ENCODE measurements at regions not wholly inside any gene's neighbourhood (a gene's known extent, or its start where the extent isn't known, plus 50 kb on each side); places are given as distances from the start of the nearest gene placed in this dataset.

GRCh38 chr4:171668403-171668802 is 144.8 kb upstream of the GALNTL6 start:
- no peak overlapping the region for H3K27ac ChIP-seq
- no peak for TF ChIP-seq CTCF (conservative IDR thresholded peaks at IDR 0.05)

DNA sequence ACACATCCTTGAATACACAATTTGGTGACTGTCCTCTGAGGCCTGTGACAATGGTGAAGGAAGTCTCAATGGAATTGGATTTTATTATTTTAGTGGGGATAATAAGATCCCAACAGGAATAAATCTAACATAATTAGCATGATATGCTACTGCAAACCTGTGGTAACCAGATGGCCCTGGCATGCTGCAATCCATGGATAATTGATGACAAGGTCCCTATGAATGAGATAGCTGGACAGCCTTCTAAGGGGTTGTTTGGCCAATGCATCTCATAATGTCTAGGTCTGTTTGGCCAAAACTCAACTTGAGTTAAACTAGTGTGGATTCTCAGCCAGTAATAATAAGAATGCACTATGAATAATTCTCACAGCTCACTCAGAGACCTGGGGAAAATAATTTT is 145.3 kb upstream of the GALNTL6 start:
- TF ChIP-seq CTCF (conservative IDR thresholded peaks at IDR 0.05): no peak
- H3K27ac ChIP-seq: no peak overlapping the region

- H3K27ac ChIP-seq: no peak overlapping the region
- TF ChIP-seq CTCF (conservative IDR thresholded peaks at IDR 0.05): no peak
These were observed 162.1 kb upstream of the GALNTL6 start for GRCh38 chr4:171651071-171651470.

GRCh38 chr4:171650543-171650942 is 162.7 kb upstream of the GALNTL6 start:
- TF ChIP-seq CTCF (conservative IDR thresholded peaks at IDR 0.05): no peak
- H3K27ac ChIP-seq: no peak overlapping the region

DNA sequence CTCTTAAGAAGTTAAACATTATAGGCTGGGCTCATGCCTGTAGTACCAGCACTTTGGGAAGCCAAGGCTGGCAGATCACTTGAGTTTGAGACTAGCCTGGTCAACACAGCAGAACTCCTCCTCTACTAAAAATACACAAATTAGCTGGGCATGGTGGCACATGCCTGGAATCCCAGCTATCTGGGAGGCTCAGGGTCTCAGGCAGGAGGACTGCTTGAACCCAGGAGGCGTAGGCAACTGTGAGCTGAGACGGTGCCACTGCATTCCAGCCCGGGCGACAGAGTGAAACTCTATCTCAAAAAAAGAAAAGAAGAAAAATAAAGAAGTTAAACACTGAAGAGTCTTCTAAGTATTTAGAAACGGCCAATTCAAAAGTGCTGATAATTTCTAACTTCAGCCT is 164.3 kb upstream of the GALNTL6 start:
- no peak overlapping the region for H3K27ac ChIP-seq
- no peak for TF ChIP-seq CTCF (conservative IDR thresholded peaks at IDR 0.05)

DNA sequence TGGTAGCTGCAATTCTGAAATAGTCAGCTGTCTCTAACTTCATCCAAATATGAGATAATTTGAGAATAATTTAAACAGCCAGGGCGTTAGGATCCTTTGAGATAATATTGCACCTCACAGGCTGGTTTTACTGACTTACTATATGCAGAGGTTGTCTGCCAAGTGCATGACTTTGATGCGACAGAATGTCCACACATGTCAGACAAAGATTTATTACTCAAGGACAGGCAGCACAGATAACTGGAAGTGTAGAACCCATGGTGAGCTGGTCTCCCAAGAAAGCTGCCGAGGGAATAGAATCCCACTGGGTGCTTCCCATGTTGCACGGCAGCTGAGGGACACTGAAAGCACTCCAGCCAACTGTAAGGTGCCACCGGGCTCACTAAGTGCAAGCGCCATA is 166.2 kb upstream of the GALNTL6 start:
- TF ChIP-seq CTCF (conservative IDR thresholded peaks at IDR 0.05): no peak
- no peak overlapping the region for H3K27ac ChIP-seq

GRCh38 chr4:171644430-171645057 is 168.7 kb upstream of the GALNTL6 start:
- no peak overlapping the region for H3K27ac ChIP-seq
- TF ChIP-seq CTCF (conservative IDR thresholded peaks at IDR 0.05): no peak
